Smooth muscle cell (in vitro differentiated cells): ENCODE measurements at regions not wholly inside any gene's neighbourhood (a gene's known extent, or its start where the extent isn't known, plus 50 kb on each side); places are given as distances from the start of the nearest gene placed in this dataset.
"Not testable (repeated sequence)": the region's sequence is repeated elsewhere in the genome, so short reads cannot be mapped to it uniquely, and the experiment has no call there.

Experiments
- DNase-seq: peaks from one replicate; lab custom pipeline; 2025; ENCODE audit not compliant: unreplicated experiment; lab: John Stamatoyannopoulos, UW
- H2AFZ ChIP-seq: fragments of 200-600 bp; sonication (generic); 2 replicates; pipeline ENCODE4 v1.6.0; 2016; ENCODE audit warnings: antibody characterized with exemption, low read depth, mild to moderate bottlenecking
- H3F3A ChIP-seq: fragments of 200-600 bp; sonication (generic); 2 replicates; pipeline ENCODE4 v1.6.0; 2017; ENCODE audit warnings: antibody characterized with exemption, low read depth
- H3K27ac ChIP-seq: fragments of 200-600 bp; sonication (generic); 2 replicates; pipeline ENCODE4 v1.5.1; 2016; ENCODE audit warnings: low read depth, mild to moderate bottlenecking
- H3K27me3 ChIP-seq: fragments of 200-600 bp; sonication (generic); 2 replicates; pipeline ENCODE4 v1.6.1; 2016; ENCODE audit warnings: low read depth, mild to moderate bottlenecking
- H3K36me3 ChIP-seq: fragments of 200-600 bp; sonication (generic); 2 replicates; pipeline ENCODE4 v1.5.1; 2016; ENCODE audit warnings: low read depth
- H3K4me1 ChIP-seq: fragments of 200-600 bp; sonication (generic); 2 replicates; pipeline ENCODE4 v1.5.1; 2016; ENCODE audit warnings: low read depth
- H3K4me2 ChIP-seq: fragments of 200-600 bp; sonication (generic); 2 replicates; pipeline ENCODE4 v1.6.0; 2016; ENCODE audit warnings: mild to moderate bottlenecking
- H3K4me3 ChIP-seq: fragments of 200-600 bp; sonication (generic); 2 replicates; pipeline ENCODE4 v1.5.1; 2016; ENCODE audit warnings: mild to moderate bottlenecking
- H3K79me2 ChIP-seq: fragments of 200-600 bp; sonication (generic); 2 replicates; pipeline ENCODE4 v1.6.0; 2016; ENCODE audit warnings: low read depth, mild to moderate bottlenecking
- H3K9ac ChIP-seq: fragments of 200-600 bp; sonication (generic); 2 replicates; pipeline ENCODE4 v1.6.0; 2016; ENCODE audit warnings: low read depth
- H3K9me3 ChIP-seq: fragments of 200-600 bp; sonication (generic); replicated peaks from 2 replicates; pipeline ENCODE4 v1.5.1; 2016; ENCODE audit warnings: low read depth
- H4K20me1 ChIP-seq: fragments of 200-600 bp; sonication (generic); 2 replicates; pipeline ENCODE4 v1.6.0; 2016; ENCODE audit warnings: low read depth
- CTCF ChIP-seq: fragments of 200-600 bp; sonication (generic); IDR thresholded peaks from 2 replicates; pipeline ENCODE4 v1.5.1; 2017; ENCODE audit warnings: borderline replicate concordance, mild to moderate bottlenecking, antibody characterized with exemption; ENCODE audit not compliant: insufficient read depth, poor library complexity, severe bottlenecking
- WGBS: methylation state at CpG from one replicate; pipeline ENCODE4 v1.1.7; 2016; ENCODE audit warnings: low lambda C conversion rate; 5-methylcytosine and 5-hydroxymethylcytosine counted together

- H3K27ac ChIP-seq: no peak overlapping the region
- no peak overlapping the region for H3K9ac ChIP-seq
- H2AFZ ChIP-seq: no peak overlapping the region
- no peaks in the 10 kb centered on the region for H3K79me2 ChIP-seq
- no peak for DNase-seq
- H3K4me1 ChIP-seq: no peaks in the 10 kb centered on the region
- no peaks in the 10 kb centered on the region for H3K27me3 ChIP-seq
- H3K4me3 ChIP-seq: no peak overlapping the region
- no peaks in the 10 kb centered on the region for H3F3A ChIP-seq
- TF ChIP-seq CTCF: no peak
- no peaks in the 10 kb centered on the region for H3K9me3 ChIP-seq
- no peaks in the 10 kb centered on the region for H4K20me1 ChIP-seq
- H3K4me2 ChIP-seq: no peak overlapping the region
- no peaks in the 10 kb centered on the region for H3K36me3 ChIP-seq
Measured at GRCh38 chr13:87582399-87582798, 88.8 kb upstream of the SLITRK5 start.

- H3K36me3 ChIP-seq: no peaks in the 10 kb centered on the region
- WGBS: 81% methylated on average over 1 of the region's 1 CpG
- no peak overlapping the region for H3K4me3 ChIP-seq
- H3K27ac ChIP-seq: no peak overlapping the region
- no peak for DNase-seq
- H2AFZ ChIP-seq: no peak overlapping the region
- no peak overlapping the region for H3K4me2 ChIP-seq
- H3K27me3 ChIP-seq: no peaks in the 10 kb centered on the region
- no peaks in the 10 kb centered on the region for H3K4me1 ChIP-seq
- H3K9me3 ChIP-seq: no peaks in the 10 kb centered on the region
- H3K79me2 ChIP-seq: no peaks in the 10 kb centered on the region
- H3F3A ChIP-seq: no peaks in the 10 kb centered on the region
- no peaks in the 10 kb centered on the region for H4K20me1 ChIP-seq
- H3K9ac ChIP-seq: no peak overlapping the region
- no peak for TF ChIP-seq CTCF
Measured at GRCh38 chr13:87590518-87590917, 80.7 kb upstream of the SLITRK5 start.

GRCh38 chr13:87604437-87604836 lies 66.7 kb upstream of the SLITRK5 start:
- not testable (repeated sequence) for H3K4me3 ChIP-seq, H3K4me2 ChIP-seq, H3K9ac ChIP-seq, H3K4me1 ChIP-seq, H4K20me1 ChIP-seq, H3F3A ChIP-seq, DNase-seq, H3K27me3 ChIP-seq, H3K27ac ChIP-seq, H3K9me3 ChIP-seq, H2AFZ ChIP-seq, H3K36me3 ChIP-seq, H3K79me2 ChIP-seq
- 76% methylated on average over 2 of the region's 2 CpGs for WGBS

GRCh38 chr13:87607266-87607665 lies 63.9 kb upstream of the SLITRK5 start:
- H3K4me1 ChIP-seq: no peaks in the 10 kb centered on the region
- H4K20me1 ChIP-seq: no peaks in the 10 kb centered on the region
- H3F3A ChIP-seq: no peaks in the 10 kb centered on the region
- TF ChIP-seq CTCF: no peak
- 71% methylated on average over 2 of the region's 2 CpGs for WGBS
- H3K4me3 ChIP-seq: no peak overlapping the region
- no peaks in the 10 kb centered on the region for H3K27me3 ChIP-seq
- H3K27ac ChIP-seq: no peak overlapping the region
- no peaks in the 10 kb centered on the region for H3K9me3 ChIP-seq
- H3K36me3 ChIP-seq: no peaks in the 10 kb centered on the region
- no peak for DNase-seq
- no peak overlapping the region for H3K4me2 ChIP-seq
- H3K9ac ChIP-seq: no peak overlapping the region
- no peaks in the 10 kb centered on the region for H3K79me2 ChIP-seq
- H2AFZ ChIP-seq: no peak overlapping the region
